Left ventricle myocardium inferior (tissue), 1 donor: ENCODE measurements at regions not wholly inside any gene's neighbourhood (a gene's known extent, or its start where the extent isn't known, plus 50 kb on each side); places are given as distances from the start of the nearest gene placed in this dataset.

Source experiments
- DNase-seq: peaks from one replicate; pipeline ENCODE4 v3.0.0-alpha.2; 2020
- H3K27ac ChIP-seq: fragments of 200-600 bp; replicated peaks from 2 replicates; pipeline ENCODE4 v1.8.0; 2021
- H3K27me3 ChIP-seq: fragments of 200-600 bp; 2 replicates; pipeline ENCODE4 v1.8.0; 2021; ENCODE audit warnings: low read depth
- H3K36me3 ChIP-seq: fragments of 200-600 bp; 2 replicates; pipeline ENCODE4 v1.8.0; 2021
- H3K4me1 ChIP-seq: fragments of 200-600 bp; 2 replicates; pipeline ENCODE4 v1.8.0; 2021
- H3K4me3 ChIP-seq: fragments of 200-600 bp; 2 replicates; pipeline ENCODE4 v1.8.0; 2021; ENCODE audit warnings: mild to moderate bottlenecking, moderate library complexity
- H3K9me3 ChIP-seq: fragments of 200-600 bp; replicated peaks from 2 replicates; pipeline ENCODE4 v1.8.0; 2021
- CTCF ChIP-seq: fragments of 200-600 bp; IDR thresholded peaks from 2 replicates; pipeline ENCODE4 v1.8.0; 2021; ENCODE audit warnings: antibody characterized with exemption, mild to moderate bottlenecking, borderline replicate concordance
- intact Hi-C: fragments of 100-400 bp; cut with micrococcal nuclease; formaldehyde crosslinking; loops from one replicate; pipeline ENCODE4 v1.11.0; 2022
- donor health status: DM: no; HTN: yes; CAD: no; lungs with severe emphysema.

GRCh38 chr10:30560326-30560725 is 69.2 kb downstream of the LYZL2 start:
- no peak overlapping the region for H3K27ac ChIP-seq

GRCh38 chr10:30559180-30559579 is 70.4 kb downstream of the LYZL2 start:
- Histone ChIP-seq H3K4me3 (no peak overlapping the region), H3K9me3 (no peaks in the 10 kb centered on the region), H3K36me3 (no peaks in the 10 kb centered on the region), H3K27ac (no peak overlapping the region), H3K27me3 (no peaks in the 10 kb centered on the region), H3K4me1 (peaks cover 7% of the 10 kb centered on the region)
- DNase-seq: no peak
- TF ChIP-seq CTCF: no peak
- intact Hi-C loops: no loop called here

More at GRCh38 chr10:30560326-30560725, 69.2 kb downstream of the LYZL2 start:
- Histone ChIP-seq H3K9me3 (no peaks in the 10 kb centered on the region), H3K4me3 (no peak overlapping the region), H3K27me3 (no peaks in the 10 kb centered on the region), H3K36me3 (no peaks in the 10 kb centered on the region), H3K4me1 (no peaks in the 10 kb centered on the region)
- intact Hi-C loops: no loop called here
- no peak for TF ChIP-seq CTCF
- DNase-seq: no peak

GRCh38 chr10:30558411-30558810 is 71.1 kb downstream of the LYZL2 start:
- intact Hi-C loops: no loop called here
- no peak overlapping the region for H3K27ac ChIP-seq

GRCh38 chr10:30557884-30558283 is 71.7 kb downstream of the LYZL2 start:
- Histone ChIP-seq H3K4me1 (peaks cover 20% of the 10 kb centered on the region), H3K9me3 (no peaks in the 10 kb centered on the region), H3K27me3 (no peaks in the 10 kb centered on the region), H3K27ac (no peak overlapping the region), H3K36me3 (no peaks in the 10 kb centered on the region), H3K4me3 (no peak overlapping the region)
- no peak for DNase-seq
- intact Hi-C loops: no loop called here
- TF ChIP-seq CTCF: no peak

More at GRCh38 chr10:30558411-30558810, 71.1 kb downstream of the LYZL2 start:
- no peaks in the 10 kb centered on the region for H3K9me3 ChIP-seq
- no peaks in the 10 kb centered on the region for H3K36me3 ChIP-seq
- H3K4me3 ChIP-seq: no peak overlapping the region
- DNase-seq: no peak
- H3K4me1 ChIP-seq: peaks cover 15% of the 10 kb centered on the region
- H3K27me3 ChIP-seq: no peaks in the 10 kb centered on the region
- no peak for TF ChIP-seq CTCF

GRCh38 chr10:30556189-30556588 is 73.4 kb downstream of the LYZL2 start:
- DNase-seq: no peak
- no peak overlapping the region for H3K4me3 ChIP-seq
- peaks cover 21% of the 10 kb centered on the region for H3K4me1 ChIP-seq
- no peaks in the 10 kb centered on the region for H3K27me3 ChIP-seq
- H3K9me3 ChIP-seq: no peaks in the 10 kb centered on the region
- no peak overlapping the region for H3K27ac ChIP-seq
- H3K36me3 ChIP-seq: no peaks in the 10 kb centered on the region
- TF ChIP-seq CTCF: no peak
- intact Hi-C loops: no loop called here

GRCh38 chr10:30555465-30555864 is 74.1 kb downstream of the LYZL2 start:
- no peak for DNase-seq
- H3K27ac ChIP-seq: no peak overlapping the region
- H3K9me3 ChIP-seq: no peaks in the 10 kb centered on the region
- H3K4me3 ChIP-seq: no peak overlapping the region
- H3K4me1 ChIP-seq: peaks cover 21% of the 10 kb centered on the region
- intact Hi-C loops: no loop called here
- H3K27me3 ChIP-seq: no peaks in the 10 kb centered on the region
- no peak for TF ChIP-seq CTCF
- no peaks in the 10 kb centered on the region for H3K36me3 ChIP-seq
